Muscle layer of colon (tissue), 2 donors: ENCODE measurements at regions not wholly inside any gene's neighbourhood (a gene's known extent, or its start where the extent isn't known, plus 50 kb on each side); places are given as distances from the start of the nearest gene placed in this dataset.

Source experiments
- H3K27ac ChIP-seq: one replicate; pipeline ENCODE4 v1.7.0; 2013; ENCODE audit warnings: low read depth, mild to moderate bottlenecking, low read length, moderate library complexity
- H3K27me3 ChIP-seq, 2 donors: one replicate each; pipeline ENCODE4 v1.7.0; 2013; ENCODE audit warnings: low read length in 2 of 2, mild to moderate bottlenecking in 2 of 2; ENCODE audit not compliant: insufficient read depth in 2 of 2, control insufficient read depth in 1 of 2
- H3K36me3 ChIP-seq: one replicate; pipeline ENCODE4 v1.7.0; 2013; ENCODE audit warnings: mild to moderate bottlenecking, low read length; ENCODE audit not compliant: insufficient read depth
- H3K4me1 ChIP-seq: one replicate; pipeline ENCODE4 v1.7.0; 2013; ENCODE audit warnings: mild to moderate bottlenecking, low read length; ENCODE audit not compliant: insufficient read depth
- H3K4me3 ChIP-seq, 2 donors: one replicate each; pipeline ENCODE4 v1.7.0; 2013; ENCODE audit warnings: low read length in 2 of 2, low read depth in 1 of 2, mild to moderate bottlenecking in 1 of 2, moderate library complexity in 1 of 2
- H3K9ac ChIP-seq: one replicate; pipeline ENCODE4 v1.7.0; 2013; ENCODE audit warnings: low read length
- H3K9me3 ChIP-seq: one replicate; pipeline ENCODE4 v1.7.0; 2013; ENCODE audit warnings: mild to moderate bottlenecking, low read length
- donor health status: abdominal sarcoma.
- donor health status: Adenocarcinoma of cecum.

GRCh38 chr3:105214590-105214989 lies 152.1 kb upstream of the ALCAM start:
- Histone ChIP-seq H3K27me3 (no peaks in the 10 kb centered on the region), H3K4me1 (no peaks in the 10 kb centered on the region), H3K27ac (no peak overlapping the region), H3K4me3 (no peak overlapping the region), H3K9me3 (no peaks in the 10 kb centered on the region), H3K36me3 (no peaks in the 10 kb centered on the region), H3K9ac (no peak overlapping the region)

- Histone ChIP-seq H3K4me3 (no peak overlapping the region), H3K9ac (no peak overlapping the region), H3K27ac (no peak overlapping the region), H3K4me1 (no peaks in the 10 kb centered on the region), H3K27me3 (no peaks in the 10 kb centered on the region), H3K9me3 (no peaks in the 10 kb centered on the region), H3K36me3 (no peaks in the 10 kb centered on the region)
Observed at GRCh38 chr3:105222568-105223093, 144.1 kb upstream of the ALCAM start.

DNA sequence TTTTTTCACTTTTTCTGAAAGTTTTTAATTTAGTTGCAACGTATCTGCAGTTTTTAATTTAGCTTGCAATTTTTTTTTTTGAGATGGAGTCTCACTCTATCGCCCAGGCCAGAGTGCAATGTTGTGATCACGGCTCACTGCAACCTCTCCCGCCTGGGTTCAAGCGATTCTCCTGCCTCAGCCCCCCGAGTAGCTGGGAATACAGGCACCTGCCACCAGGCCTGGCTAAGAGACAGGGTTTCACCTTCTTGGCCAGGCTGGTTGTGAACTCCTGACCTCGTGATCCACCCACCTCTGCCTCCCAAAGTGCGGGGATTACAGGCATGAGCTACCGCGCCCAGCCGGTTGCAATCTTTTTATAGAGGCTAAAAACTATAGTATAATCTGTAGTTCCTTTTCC lies 142.9 kb upstream of the ALCAM start:
- Histone ChIP-seq H3K4me1 (no peaks in the 10 kb centered on the region), H3K4me3 (no peak overlapping the region), H3K27ac (no peak overlapping the region), H3K9me3 (no peaks in the 10 kb centered on the region), H3K9ac (no peak overlapping the region), H3K36me3 (no peaks in the 10 kb centered on the region), H3K27me3 (no peaks in the 10 kb centered on the region)

GRCh38 chr3:105228696-105229095 lies 138.0 kb upstream of the ALCAM start:
- no peaks in the 10 kb centered on the region for H3K9me3 ChIP-seq
- no peaks in the 10 kb centered on the region for H3K4me1 ChIP-seq
- no peak overlapping the region for H3K9ac ChIP-seq
- no peaks in the 10 kb centered on the region for H3K36me3 ChIP-seq
- no peak overlapping the region for H3K27ac ChIP-seq
- H3K27me3 ChIP-seq, result no peaks in the 10 kb centered on the region
- H3K4me3 ChIP-seq, result no peak overlapping the region

DNA sequence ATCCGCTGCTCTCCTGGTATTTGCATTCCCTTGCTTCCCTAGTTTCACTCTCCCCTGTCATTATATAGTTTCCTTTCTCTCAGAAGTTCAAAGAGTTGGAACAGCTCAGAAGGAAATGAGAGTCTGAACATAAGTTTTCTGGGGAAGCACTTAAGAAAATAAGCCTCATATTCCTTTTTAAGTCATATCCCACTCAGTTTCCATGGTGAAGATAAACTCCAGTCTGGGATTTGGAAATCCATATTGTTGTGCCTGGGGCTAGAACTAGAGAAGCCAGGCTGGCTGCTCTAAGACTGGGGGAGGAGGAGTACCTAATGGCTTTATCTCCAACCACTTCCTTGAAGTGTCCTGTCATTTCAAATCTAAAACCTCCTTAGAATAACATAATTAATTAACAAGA lies 134.2 kb upstream of the ALCAM start:
- Histone ChIP-seq H3K36me3 (no peaks in the 10 kb centered on the region), H3K9me3 (no peaks in the 10 kb centered on the region), H3K27me3 (no peaks in the 10 kb centered on the region)

GRCh38 chr3:105233010-105233409 lies 133.7 kb upstream of the ALCAM start:
- H3K36me3 ChIP-seq, result no peaks in the 10 kb centered on the region
- no peaks in the 10 kb centered on the region for H3K4me1 ChIP-seq
- H3K9me3 ChIP-seq, result no peaks in the 10 kb centered on the region
- H3K9ac ChIP-seq, result no peak overlapping the region
- H3K27ac ChIP-seq, result no peak overlapping the region
- no peak overlapping the region for H3K4me3 ChIP-seq
- H3K27me3 ChIP-seq, result no peaks in the 10 kb centered on the region

More for the DNA sequence above, 134.2 kb upstream of the ALCAM start:
- H3K9ac ChIP-seq, result no peak overlapping the region
- H3K4me3 ChIP-seq, result no peak overlapping the region
- H3K4me1 ChIP-seq, result no peaks in the 10 kb centered on the region
- H3K27ac ChIP-seq, result no peak overlapping the region

- Histone ChIP-seq H3K9ac (no peak overlapping the region), H3K4me1 (no peaks in the 10 kb centered on the region), H3K9me3 (no peaks in the 10 kb centered on the region), H3K27me3 (no peaks in the 10 kb centered on the region), H3K27ac (no peak overlapping the region), H3K36me3 (no peaks in the 10 kb centered on the region), H3K4me3 (no peak overlapping the region)
Observed at GRCh38 chr3:105235221-105235620, 131.5 kb upstream of the ALCAM start.

- Histone ChIP-seq H3K27ac (no peak overlapping the region), H3K36me3 (no peaks in the 10 kb centered on the region), H3K4me1 (no peaks in the 10 kb centered on the region), H3K27me3 (no peaks in the 10 kb centered on the region), H3K9me3 (no peaks in the 10 kb centered on the region), H3K4me3 (no peak overlapping the region), H3K9ac (no peak overlapping the region)
Observed at GRCh38 chr3:105235785-105236184, 130.9 kb upstream of the ALCAM start.

DNA sequence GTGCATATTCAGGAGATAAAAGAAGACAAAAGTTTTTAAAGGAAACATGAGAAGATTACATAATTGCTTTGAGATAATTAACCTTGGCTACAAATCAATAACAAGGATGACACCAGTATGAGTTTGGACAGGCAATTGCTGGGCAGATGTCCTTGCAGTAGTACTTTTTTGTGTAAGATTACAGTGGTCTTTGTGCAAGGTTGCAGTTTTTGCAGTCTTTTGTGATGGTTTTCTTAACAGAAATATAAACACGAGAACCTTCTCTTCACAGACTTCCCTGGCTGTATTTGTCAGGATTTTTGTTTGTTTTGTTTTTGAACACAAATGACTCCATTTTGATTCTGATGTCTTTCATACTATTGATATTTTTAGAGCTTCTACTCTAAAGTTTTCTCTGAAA lies 128.3 kb upstream of the ALCAM start:
- H3K36me3 ChIP-seq, result no peaks in the 10 kb centered on the region
- no peaks in the 10 kb centered on the region for H3K4me1 ChIP-seq
- H3K4me3 ChIP-seq, result no peak overlapping the region
- H3K27ac ChIP-seq, result no peak overlapping the region
- H3K9ac ChIP-seq, result no peak overlapping the region
- H3K9me3 ChIP-seq, result no peaks in the 10 kb centered on the region
- no peaks in the 10 kb centered on the region for H3K27me3 ChIP-seq

DNA sequence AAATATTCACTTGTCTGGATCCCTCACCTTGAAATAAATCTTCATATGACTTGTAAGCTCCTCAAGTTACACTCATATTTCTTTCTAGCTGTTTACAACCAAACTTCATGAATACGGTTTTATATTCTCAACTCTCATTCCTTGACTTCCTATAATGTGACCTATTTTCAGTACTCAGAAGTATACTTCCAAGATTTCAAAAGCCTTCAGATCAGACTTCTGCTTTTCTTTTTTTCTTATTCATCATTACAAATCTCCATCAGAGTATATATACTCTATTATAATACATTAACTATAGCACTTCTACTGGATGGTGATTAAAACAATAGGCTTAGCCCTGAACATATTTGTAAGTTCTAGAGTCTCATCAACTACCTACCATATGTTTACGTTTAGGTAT lies 123.6 kb upstream of the ALCAM start:
- no peaks in the 10 kb centered on the region for H3K4me1 ChIP-seq

GRCh38 chr3:105246536-105246935 lies 120.2 kb upstream of the ALCAM start:
- Histone ChIP-seq H3K4me3 (no peak overlapping the region), H3K4me1 (no peaks in the 10 kb centered on the region), H3K27ac (no peak overlapping the region), H3K27me3 (no peaks in the 10 kb centered on the region), H3K36me3 (no peaks in the 10 kb centered on the region), H3K9ac (no peak overlapping the region), H3K9me3 (no peaks in the 10 kb centered on the region)

More for the DNA sequence above, 123.6 kb upstream of the ALCAM start:
- no peak overlapping the region for H3K4me3 ChIP-seq
- H3K9me3 ChIP-seq, result no peaks in the 10 kb centered on the region
- no peaks in the 10 kb centered on the region for H3K36me3 ChIP-seq
- no peak overlapping the region for H3K27ac ChIP-seq
- no peaks in the 10 kb centered on the region for H3K27me3 ChIP-seq
- no peak overlapping the region for H3K9ac ChIP-seq

GRCh38 chr3:105253225-105253624 lies 113.5 kb upstream of the ALCAM start:
- Histone ChIP-seq H3K27me3 (no peaks in the 10 kb centered on the region), H3K4me1 (no peaks in the 10 kb centered on the region), H3K9me3 (no peaks in the 10 kb centered on the region), H3K9ac (no peak overlapping the region), H3K4me3 (no peak overlapping the region), H3K27ac (no peak overlapping the region), H3K36me3 (no peaks in the 10 kb centered on the region)
